ENCODE measurements at regions not wholly inside any gene's neighbourhood (a gene's known extent, or its start where the extent isn't known, plus 50 kb on each side); places are given as distances from the start of the nearest gene placed in this dataset.

GRCh38 chrX:20971250-20971649 is 403.0 kb upstream of the CNKSR2 start (continued):
- TF ChIP-seq HINFP (tag; conservative IDR thresholded peaks at IDR 0.05; ENCODE audit: low read depth) (no peak), CTCF (IDR thresholded peaks at IDR 0.05 in 2 of 3, conservative IDR thresholded peaks at IDR 0.05 in 1 of 3; ENCODE audit: insufficient read depth in 2 of 3, low read depth in 1 of 3, low read length in 3 of 3) (no peak), TRIM28 (IDR thresholded peaks at IDR 0.05) (no peak), ZFP36 (IDR thresholded peaks at IDR 0.05; ENCODE audit: low read depth, low read length, partially characterized antibody) (no peak), POLR2AphosphoS2 (IDR thresholded peaks at IDR 0.05; ENCODE audit: low read length) (no peak), USF1 (CRISPR knock-in tag; IDR thresholded peaks at IDR 0.05) (no peak), THRA (IDR thresholded peaks at IDR 0.05) (no peak), MNT (conservative IDR thresholded peaks at IDR 0.05) (no peak), ATF1 (CRISPR knock-in tag; IDR thresholded peaks at IDR 0.05) (no peak), ATF1 (tag; IDR thresholded peaks at IDR 0.05) (no peak), EWSR1 (IDR thresholded peaks at IDR 0.05; ENCODE audit: borderline replicate concordance, low read depth, partially characterized antibody) (no peak)

Data from K562 (cell line).